ENCODE measurements at regions not wholly inside any gene's neighbourhood (a gene's known extent, or its start where the extent isn't known, plus 50 kb on each side); places are given as distances from the start of the nearest gene placed in this dataset.

DNA sequence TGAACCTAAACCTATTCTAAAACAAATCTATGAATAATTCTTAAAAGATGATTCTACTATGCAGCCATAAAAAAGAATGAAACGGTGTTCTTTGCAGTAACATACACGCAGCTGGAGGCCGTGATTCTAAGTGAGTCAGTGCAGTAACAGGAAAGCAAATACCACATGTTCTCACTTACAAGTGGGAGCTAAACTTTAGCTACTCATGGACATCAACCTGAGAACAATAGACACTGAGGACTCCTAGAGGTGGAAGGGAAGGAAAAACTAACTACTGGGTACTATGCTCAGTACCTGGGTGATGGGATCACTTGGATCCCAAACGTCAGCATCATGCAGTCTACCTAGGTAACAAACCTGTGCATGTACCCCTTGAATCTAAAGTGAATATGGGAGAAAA is 575.0 kb upstream of the MGMT start:
- Histone ChIP-seq H3K27me3 (ENCODE audit: control insufficient read depth in 1 of 2, insufficient read depth in 2 of 2, low read length in 2 of 2) (no peaks in the 10 kb centered on the region), H3K9ac (ENCODE audit: low read length) (no peak overlapping the region), H3K4me1 (ENCODE audit: insufficient read depth, low read length) (no peaks in the 10 kb centered on the region), H3K4me3 (ENCODE audit: low read depth in 1 of 2, low read length in 2 of 2) (no peak overlapping the region), H3K27ac (ENCODE audit: low read depth, low read length) (no peak overlapping the region), H3K9me3 (ENCODE audit: low read length) (no peaks in the 10 kb centered on the region), H3K36me3 (ENCODE audit: insufficient read depth, low read length) (no peaks in the 10 kb centered on the region)

DNA sequence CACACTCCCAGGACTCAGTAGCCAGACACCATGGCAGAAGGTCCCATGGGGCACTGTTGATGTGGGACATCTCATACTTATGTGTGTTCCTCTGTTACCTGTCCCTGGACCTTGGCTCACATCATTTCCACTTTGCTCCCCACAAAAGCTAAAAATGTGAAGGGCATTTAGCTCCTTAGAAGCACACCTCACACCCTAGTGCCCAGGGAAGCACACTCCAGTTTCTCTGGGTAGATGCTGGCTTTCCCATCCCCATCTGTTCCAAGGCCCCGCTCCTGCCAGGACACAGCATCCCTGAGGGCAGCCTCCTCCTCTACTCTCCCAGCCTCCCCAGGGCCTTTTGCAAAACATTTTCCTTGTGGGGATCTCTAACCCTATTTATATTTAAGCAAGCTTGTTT is 572.4 kb upstream of the MGMT start:
- Histone ChIP-seq H3K27me3 (ENCODE audit: control insufficient read depth in 1 of 2, insufficient read depth in 2 of 2, low read length in 2 of 2) (no peaks in the 10 kb centered on the region), H3K27ac (ENCODE audit: low read depth, low read length) (no peak overlapping the region), H3K4me3 (ENCODE audit: low read depth in 1 of 2, low read length in 2 of 2) (no peak overlapping the region), H3K9me3 (ENCODE audit: low read length) (no peaks in the 10 kb centered on the region), H3K36me3 (ENCODE audit: insufficient read depth, low read length) (no peaks in the 10 kb centered on the region), H3K4me1 (ENCODE audit: insufficient read depth, low read length) (peaks cover 5% of the 10 kb centered on the region), H3K9ac (ENCODE audit: low read length) (no peak overlapping the region)

DNA sequence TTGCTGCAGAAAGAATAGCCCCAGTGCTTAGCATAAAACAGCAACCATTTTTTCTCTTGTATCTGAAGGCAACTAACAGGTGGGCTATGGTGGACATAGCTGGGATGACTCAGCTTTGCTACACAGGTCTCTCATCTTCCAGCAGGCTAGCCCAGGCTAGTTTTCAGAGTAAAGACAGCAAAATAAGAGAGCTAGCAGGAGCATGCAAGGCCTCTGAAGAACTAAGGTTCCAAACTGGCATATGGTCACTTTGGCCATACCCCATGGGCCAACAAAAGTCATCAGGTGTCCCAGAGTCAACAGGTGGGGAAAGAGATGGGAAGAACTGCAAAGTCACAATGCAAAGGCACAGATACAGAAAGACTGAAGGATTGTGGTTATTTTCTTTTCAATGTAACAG is 571.6 kb upstream of the MGMT start:
- Histone ChIP-seq H3K27me3 (ENCODE audit: control insufficient read depth in 1 of 2, insufficient read depth in 2 of 2, low read length in 2 of 2) (no peaks in the 10 kb centered on the region), H3K36me3 (ENCODE audit: insufficient read depth, low read length) (no peaks in the 10 kb centered on the region), H3K9ac (ENCODE audit: low read length) (no peak overlapping the region), H3K27ac (ENCODE audit: low read depth, low read length) (no peak overlapping the region), H3K4me1 (ENCODE audit: insufficient read depth, low read length) (peaks cover 5% of the 10 kb centered on the region), H3K9me3 (ENCODE audit: low read length) (no peaks in the 10 kb centered on the region), H3K4me3 (ENCODE audit: low read depth in 1 of 2, low read length in 2 of 2) (no peak overlapping the region)

DNA sequence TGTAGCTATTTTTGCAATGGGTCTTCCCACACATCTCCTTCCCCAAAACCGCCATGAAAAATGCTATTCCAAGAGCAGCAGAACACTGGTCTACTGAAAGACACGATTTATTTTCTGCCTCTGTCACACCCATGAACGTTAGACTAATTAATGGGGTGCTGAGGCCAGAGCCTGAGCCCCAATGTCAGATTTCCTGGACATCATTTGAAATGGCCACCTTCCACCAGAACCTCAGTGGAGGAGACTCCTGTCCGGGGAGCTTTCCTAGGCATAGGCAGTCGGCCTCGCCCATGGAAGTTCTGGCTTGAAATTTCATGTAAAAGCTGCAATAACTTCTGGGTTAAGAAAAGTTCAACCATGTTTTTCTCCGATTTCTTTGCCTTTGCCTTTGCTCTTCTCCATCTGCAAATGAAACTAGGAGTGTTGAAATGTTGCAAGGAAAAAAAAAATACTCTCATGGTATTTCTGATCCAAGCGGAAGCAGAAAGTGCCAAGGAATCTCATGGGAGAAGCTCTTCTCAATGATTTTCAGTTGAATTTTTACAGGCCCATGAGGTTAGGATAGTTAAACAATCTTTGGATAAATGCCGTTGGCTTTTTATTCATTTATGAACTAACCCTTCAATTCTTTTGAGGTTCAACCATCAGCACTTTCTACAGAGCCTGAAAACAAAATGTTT is 570.8 kb upstream of the MGMT start:
- Histone ChIP-seq H3K36me3 (ENCODE audit: insufficient read depth, low read length) (no peaks in the 10 kb centered on the region), H3K4me1 (ENCODE audit: insufficient read depth, low read length) (peaks cover 5% of the 10 kb centered on the region), H3K27ac (ENCODE audit: low read depth, low read length) (no peak overlapping the region), H3K4me3 (ENCODE audit: low read depth in 1 of 2, low read length in 2 of 2) (no peak overlapping the region), H3K9ac (ENCODE audit: low read length) (no peak overlapping the region), H3K9me3 (ENCODE audit: low read length) (no peaks in the 10 kb centered on the region), H3K27me3 (ENCODE audit: control insufficient read depth in 1 of 2, insufficient read depth in 2 of 2, low read length in 2 of 2) (no peaks in the 10 kb centered on the region)

DNA sequence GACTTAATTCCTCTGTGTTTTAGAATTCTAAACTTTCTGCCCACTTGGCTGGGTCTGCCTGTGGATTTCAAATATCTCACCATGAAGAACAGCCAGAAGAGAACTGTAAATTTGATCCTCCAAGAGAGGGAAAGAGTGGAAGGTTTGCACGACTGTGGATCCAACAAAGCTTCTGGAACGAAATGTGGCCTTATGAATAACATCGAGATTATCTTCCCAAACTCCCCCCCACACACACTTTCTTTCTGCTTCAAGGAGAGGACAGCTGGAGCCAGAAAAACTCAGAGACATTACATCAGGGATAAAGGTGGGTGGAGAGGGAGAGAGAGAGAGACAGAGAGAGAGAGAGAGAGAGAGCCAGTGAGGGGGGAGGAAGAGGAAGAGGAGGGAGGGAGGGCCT is 570.1 kb upstream of the MGMT start:
- no peak overlapping the region for H3K9ac ChIP-seq (ENCODE audit: low read length)
- no peak overlapping the region for H3K4me3 ChIP-seq (ENCODE audit: low read depth in 1 of 2, low read length in 2 of 2)
- no peaks in the 10 kb centered on the region for H3K27me3 ChIP-seq (ENCODE audit: control insufficient read depth in 1 of 2, insufficient read depth in 2 of 2, low read length in 2 of 2)
- no peaks in the 10 kb centered on the region for H3K9me3 ChIP-seq (ENCODE audit: low read length)
- no peaks in the 10 kb centered on the region for H3K36me3 ChIP-seq (ENCODE audit: insufficient read depth, low read length)
- H3K4me1 ChIP-seq (ENCODE audit: insufficient read depth, low read length): peaks cover 5% of the 10 kb centered on the region
- H3K27ac ChIP-seq (ENCODE audit: low read depth, low read length): no peak overlapping the region

DNA sequence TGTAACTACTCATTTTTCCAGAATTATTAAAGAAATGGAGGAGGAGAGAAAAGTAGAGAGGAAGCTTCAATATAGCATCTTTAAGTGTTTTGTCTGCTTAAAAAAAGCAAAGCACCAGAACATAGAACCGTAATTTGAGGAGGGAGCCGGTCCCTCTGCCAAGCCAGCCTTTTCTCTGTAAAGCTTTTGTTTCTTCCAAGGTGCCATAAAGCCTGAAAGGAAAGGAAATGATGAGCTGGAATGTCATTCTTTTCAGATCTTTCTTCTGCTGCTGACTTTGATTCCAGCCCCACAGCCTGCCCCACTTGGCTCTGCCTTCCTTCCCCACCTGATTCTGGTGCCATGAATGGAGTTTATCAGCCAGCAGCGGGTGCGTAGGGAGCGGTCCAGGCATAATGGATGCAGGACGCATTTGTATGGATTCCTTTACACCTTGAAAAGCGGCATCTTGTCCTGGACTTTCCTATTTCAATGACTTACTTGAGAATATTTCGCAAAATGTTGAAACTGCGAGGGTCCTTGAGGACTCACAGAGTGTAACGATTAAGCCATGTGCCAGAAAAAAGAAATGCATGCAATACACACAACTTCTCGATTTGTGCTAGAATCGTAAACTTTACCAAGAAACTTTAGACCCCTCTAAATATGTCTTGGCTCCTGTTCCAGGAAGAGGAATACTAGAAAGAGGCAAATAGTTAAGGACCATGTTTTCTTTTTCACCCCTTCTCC is 569.5 kb upstream of the MGMT start:
- H3K4me1 ChIP-seq (ENCODE audit: insufficient read depth, low read length): peaks cover 5% of the 10 kb centered on the region
- H3K27ac ChIP-seq (ENCODE audit: low read depth, low read length): no peak overlapping the region
- no peaks in the 10 kb centered on the region for H3K9me3 ChIP-seq (ENCODE audit: low read length)
- no peak overlapping the region for H3K9ac ChIP-seq (ENCODE audit: low read length)
- H3K4me3 ChIP-seq (ENCODE audit: low read depth in 1 of 2, low read length in 2 of 2): no peak overlapping the region
- H3K27me3 ChIP-seq (ENCODE audit: control insufficient read depth in 1 of 2, insufficient read depth in 2 of 2, low read length in 2 of 2): no peaks in the 10 kb centered on the region
- no peaks in the 10 kb centered on the region for H3K36me3 ChIP-seq (ENCODE audit: insufficient read depth, low read length)

DNA sequence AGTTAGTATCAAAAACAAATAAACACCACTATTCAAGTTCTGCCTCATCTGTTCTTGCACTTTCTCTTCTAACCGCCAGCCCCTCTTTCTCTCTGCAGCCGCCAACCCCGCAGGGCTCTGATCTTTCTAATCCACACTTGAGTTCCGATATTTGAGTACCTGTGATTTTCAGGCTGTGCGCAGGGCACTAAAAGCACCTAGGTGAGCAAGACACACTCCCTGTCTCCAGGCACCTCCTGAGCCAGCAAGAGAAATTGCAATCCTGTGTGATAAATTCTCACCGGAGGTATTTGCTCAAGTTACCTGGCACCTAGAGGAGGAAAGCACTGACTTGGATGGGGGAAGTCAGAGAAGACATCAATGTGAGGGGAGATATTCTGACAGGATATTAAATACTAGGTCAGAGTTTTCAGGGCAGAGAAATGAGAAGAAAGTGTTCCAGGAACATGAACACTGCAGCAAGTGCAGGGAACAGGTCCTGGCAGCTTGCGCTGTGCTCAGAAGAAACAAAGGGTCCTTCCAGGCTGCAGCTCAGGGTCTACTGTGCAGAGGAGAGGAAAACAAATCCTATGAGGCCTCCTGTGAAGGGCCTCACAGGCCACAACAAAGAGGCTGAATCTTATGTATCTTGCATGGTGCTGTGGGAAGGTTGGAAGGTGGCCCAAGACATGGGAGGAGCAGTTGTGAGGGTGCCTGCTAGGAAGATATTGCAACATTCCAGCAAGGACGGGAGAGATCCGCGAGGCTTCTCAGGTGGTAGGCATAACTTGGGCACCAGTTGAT is 568.7 kb upstream of the MGMT start:
- H3K9ac ChIP-seq (ENCODE audit: low read length): no peak overlapping the region
- peaks cover 5% of the 10 kb centered on the region for H3K4me1 ChIP-seq (ENCODE audit: insufficient read depth, low read length)
- no peak overlapping the region for H3K27ac ChIP-seq (ENCODE audit: low read depth, low read length)
- H3K36me3 ChIP-seq (ENCODE audit: insufficient read depth, low read length): no peaks in the 10 kb centered on the region
- peaks cover 3% of the 10 kb centered on the region for H3K9me3 ChIP-seq (ENCODE audit: low read length)
- H3K4me3 ChIP-seq (ENCODE audit: low read depth in 1 of 2, low read length in 2 of 2): no peak overlapping the region
- H3K27me3 ChIP-seq (ENCODE audit: control insufficient read depth in 1 of 2, insufficient read depth in 2 of 2, low read length in 2 of 2): no peaks in the 10 kb centered on the region

DNA sequence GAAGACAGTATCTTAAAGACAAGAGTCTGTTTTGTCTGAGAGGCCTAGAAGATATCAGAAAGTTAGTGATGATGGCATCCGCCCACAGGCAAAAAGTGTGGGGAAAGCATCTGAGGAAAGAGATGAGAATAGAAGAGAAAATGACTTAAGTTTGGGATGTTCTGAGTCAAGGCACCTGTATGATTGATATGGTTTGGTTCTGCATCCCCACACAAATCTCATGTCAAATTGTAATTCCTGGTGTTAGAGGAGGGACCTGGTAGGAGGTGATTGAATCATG is 568.2 kb upstream of the MGMT start:
- Histone ChIP-seq H3K27me3 (ENCODE audit: control insufficient read depth in 1 of 2, insufficient read depth in 2 of 2, low read length in 2 of 2) (no peaks in the 10 kb centered on the region), H3K36me3 (ENCODE audit: insufficient read depth, low read length) (no peaks in the 10 kb centered on the region), H3K9me3 (ENCODE audit: low read length) (peaks cover 7% of the 10 kb centered on the region), H3K27ac (ENCODE audit: low read depth, low read length) (no peak overlapping the region), H3K4me3 (ENCODE audit: low read depth in 1 of 2, low read length in 2 of 2) (no peak overlapping the region), H3K4me1 (ENCODE audit: insufficient read depth, low read length) (peaks cover 5% of the 10 kb centered on the region), H3K9ac (ENCODE audit: low read length) (no peak overlapping the region)

DNA sequence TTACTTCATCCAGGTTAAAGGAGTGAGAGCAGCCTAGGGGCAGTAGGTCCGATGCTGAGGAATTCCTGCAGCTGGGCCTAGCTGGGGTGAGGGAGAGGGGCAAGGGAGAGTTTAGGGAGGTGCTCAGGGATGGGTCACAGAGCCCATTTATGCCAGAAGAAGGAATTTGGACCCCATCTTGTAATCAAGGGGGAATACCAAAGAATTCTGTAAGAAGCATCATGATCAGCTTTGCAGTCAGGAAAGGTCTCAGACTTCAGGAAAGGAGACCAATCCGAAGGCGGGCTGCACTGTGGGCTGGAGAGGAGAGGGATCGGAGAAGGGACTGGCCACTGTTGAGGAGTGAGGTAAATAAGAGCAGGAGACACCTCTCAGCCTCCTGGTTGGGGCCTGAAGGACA is 566.6 kb upstream of the MGMT start:
- peaks cover 7% of the 10 kb centered on the region for H3K9me3 ChIP-seq (ENCODE audit: low read length)
- H3K27me3 ChIP-seq (ENCODE audit: control insufficient read depth in 1 of 2, insufficient read depth in 2 of 2, low read length in 2 of 2): no peaks in the 10 kb centered on the region
- H3K9ac ChIP-seq (ENCODE audit: low read length): no peak overlapping the region
- no peak overlapping the region for H3K27ac ChIP-seq (ENCODE audit: low read depth, low read length)
- no peaks in the 10 kb centered on the region for H3K36me3 ChIP-seq (ENCODE audit: insufficient read depth, low read length)
- H3K4me3 ChIP-seq (ENCODE audit: low read depth in 1 of 2, low read length in 2 of 2): no peak overlapping the region
- H3K4me1 ChIP-seq (ENCODE audit: insufficient read depth, low read length): peaks cover 5% of the 10 kb centered on the region

DNA sequence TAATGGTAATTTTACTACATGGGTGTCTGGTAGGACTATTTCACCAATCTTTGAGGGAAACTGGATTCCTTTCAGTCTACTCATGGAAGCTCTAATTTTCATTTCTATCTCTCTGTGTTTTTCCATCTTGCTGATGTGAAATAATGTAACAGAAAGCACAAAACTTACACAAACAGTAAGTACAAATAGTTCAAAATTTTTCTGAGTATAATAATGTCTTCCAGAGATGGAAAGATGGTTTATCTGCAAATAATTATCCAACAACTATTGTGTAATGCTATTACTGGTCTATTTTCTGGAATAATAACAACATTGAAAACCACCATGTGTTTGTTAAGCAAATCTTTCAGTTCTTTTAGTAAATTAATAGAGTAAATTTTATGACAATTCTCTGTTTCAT is 565.8 kb upstream of the MGMT start:
- Histone ChIP-seq H3K27ac (ENCODE audit: low read depth, low read length) (no peak overlapping the region), H3K36me3 (ENCODE audit: insufficient read depth, low read length) (no peaks in the 10 kb centered on the region), H3K9me3 (ENCODE audit: low read length) (peaks cover 7% of the 10 kb centered on the region), H3K9ac (ENCODE audit: low read length) (no peak overlapping the region), H3K4me1 (ENCODE audit: insufficient read depth, low read length) (peaks cover 5% of the 10 kb centered on the region), H3K4me3 (ENCODE audit: low read depth in 1 of 2, low read length in 2 of 2) (no peak overlapping the region), H3K27me3 (ENCODE audit: control insufficient read depth in 1 of 2, insufficient read depth in 2 of 2, low read length in 2 of 2) (no peaks in the 10 kb centered on the region)

DNA sequence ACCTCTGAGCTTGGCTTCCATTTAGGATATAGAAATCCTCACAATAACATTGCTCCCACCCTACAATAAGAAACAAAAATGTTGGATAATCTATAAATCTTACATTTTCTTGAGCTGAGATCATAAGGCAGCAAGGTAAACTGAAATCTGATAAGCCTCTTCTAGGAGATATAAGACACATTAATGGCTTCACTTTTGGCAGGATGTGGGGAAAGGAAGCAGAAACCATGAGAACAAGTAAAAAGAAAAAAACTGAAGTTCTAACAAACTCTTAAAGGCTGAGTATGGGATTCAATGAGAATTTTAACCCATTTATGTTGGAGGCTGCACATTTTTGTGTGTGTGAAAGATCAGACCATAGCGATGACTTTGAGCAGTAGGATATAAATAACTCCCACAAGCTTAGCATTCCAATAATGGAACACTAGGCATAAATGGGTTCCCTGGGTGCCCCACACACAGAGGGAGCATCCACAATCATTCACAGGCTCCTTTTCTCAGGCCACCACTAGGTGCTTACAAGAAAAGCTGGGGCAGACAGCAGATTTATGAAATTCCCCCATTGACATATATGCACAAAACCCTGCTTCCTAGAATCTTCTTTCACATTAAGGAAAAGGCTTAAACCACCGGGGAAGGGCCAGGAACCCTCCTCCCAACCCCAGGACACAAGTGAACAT is 564.9 kb upstream of the MGMT start:
- H3K4me1 ChIP-seq (ENCODE audit: insufficient read depth, low read length): peaks cover 5% of the 10 kb centered on the region
- H3K36me3 ChIP-seq (ENCODE audit: insufficient read depth, low read length): no peaks in the 10 kb centered on the region
- H3K9ac ChIP-seq (ENCODE audit: low read length): no peak overlapping the region
- H3K9me3 ChIP-seq (ENCODE audit: low read length): peaks cover 7% of the 10 kb centered on the region
- H3K27ac ChIP-seq (ENCODE audit: low read depth, low read length): no peak overlapping the region
- H3K4me3 ChIP-seq (ENCODE audit: low read depth in 1 of 2, low read length in 2 of 2): no peak overlapping the region
- no peaks in the 10 kb centered on the region for H3K27me3 ChIP-seq (ENCODE audit: control insufficient read depth in 1 of 2, insufficient read depth in 2 of 2, low read length in 2 of 2)

All from muscle layer of colon (tissue), 2 donors.